NCI-H1930 (cell line): ENCODE measurements at regions not wholly inside any gene's neighbourhood (a gene's known extent, or its start where the extent isn't known, plus 50 kb on each side); places are given as distances from the start of the nearest gene placed in this dataset.

ENCODE experiments used
- DNase-seq, 2 experiments: peaks; one replicate each; lab custom pipeline; 2025; lab: John Stamatoyannopoulos, UW

GRCh38 chr15:26182441-26182840 is 319.3 kb upstream of the ATP10A start:
- DNase-seq = no peak

DNA sequence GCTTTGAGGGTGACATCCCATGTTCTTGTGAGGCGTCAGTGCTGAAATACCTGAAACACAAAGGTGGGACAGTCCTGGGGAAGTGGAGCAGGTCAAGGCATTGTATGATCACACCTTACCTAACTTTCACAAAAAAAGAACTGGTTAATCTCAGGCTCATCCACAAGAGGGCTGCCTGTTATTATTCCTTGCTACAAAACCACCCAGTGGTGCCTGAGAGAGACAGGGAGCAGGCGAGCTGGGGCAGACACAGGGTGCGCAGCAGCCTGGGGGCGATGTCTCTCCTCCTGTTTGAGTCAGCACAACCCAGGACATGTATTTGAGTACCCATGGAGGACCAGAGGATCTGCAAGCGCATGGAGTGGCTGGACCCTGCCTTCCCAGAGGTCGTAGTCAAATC is 316.8 kb upstream of the ATP10A start:
- peak in 1 of 2 experiments; percentile 1 for DNase-seq

DNA sequence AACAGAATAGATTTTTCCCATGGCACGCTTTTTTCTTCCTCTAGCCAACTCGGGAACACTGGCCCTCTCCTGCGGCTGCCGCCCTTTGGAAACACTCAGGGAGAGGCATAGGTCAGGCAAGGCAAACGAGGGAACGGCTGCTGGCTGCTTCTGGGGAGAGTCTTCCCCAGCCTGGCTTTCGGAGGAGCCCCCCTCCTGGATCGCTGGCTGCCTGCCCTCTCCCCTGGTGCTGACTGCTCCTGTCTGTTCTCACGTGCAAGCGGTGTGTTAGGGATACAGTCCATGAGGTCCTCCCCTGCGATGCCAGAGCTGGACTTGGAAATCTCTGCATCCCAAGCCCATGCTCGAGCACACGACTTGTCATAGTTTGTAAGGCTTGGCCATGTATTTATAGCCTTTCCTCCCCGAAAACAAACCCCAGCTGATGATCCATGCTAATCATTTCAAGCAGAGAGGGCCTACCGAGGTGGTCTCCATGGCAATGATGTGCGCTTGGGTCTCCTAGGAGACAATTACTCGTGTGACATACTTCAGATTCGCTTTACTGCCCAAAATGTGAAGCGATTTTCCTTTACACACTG is 315.6 kb upstream of the ATP10A start:
- no peak for DNase-seq

GRCh38 chr15:26177816-26178215 is 314.7 kb upstream of the ATP10A start:
- no peak for DNase-seq

- DNase-seq = no peak
These were observed 313.7 kb upstream of the ATP10A start for GRCh38 chr15:26176831-26177230.

DNA sequence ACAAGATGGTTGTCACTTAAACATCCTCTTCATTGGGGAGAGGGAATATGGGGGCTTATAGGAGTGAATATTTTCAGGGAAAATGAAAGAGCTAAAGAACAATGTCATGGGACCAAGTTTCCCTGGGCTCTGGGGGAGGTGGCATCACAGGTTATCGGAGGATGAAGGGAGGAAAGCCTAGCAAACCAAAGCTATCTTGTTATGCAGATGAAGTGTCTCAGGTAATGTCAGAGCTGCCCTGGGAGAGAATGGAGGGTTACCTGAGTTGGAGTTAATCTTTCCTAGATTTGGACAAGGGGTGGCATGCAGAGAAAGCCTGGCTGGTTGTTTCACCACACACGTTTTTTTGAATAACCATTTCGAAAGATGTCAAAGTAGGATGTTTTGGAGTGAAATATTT is 308.1 kb upstream of the ATP10A start:
- DNase-seq = no peak

- DNase-seq = no peak
These were observed 303.3 kb upstream of the ATP10A start for GRCh38 chr15:26166429-26166828.

GRCh38 chr15:26165546-26165945 is 302.4 kb upstream of the ATP10A start:
- DNase-seq = no peak

DNA sequence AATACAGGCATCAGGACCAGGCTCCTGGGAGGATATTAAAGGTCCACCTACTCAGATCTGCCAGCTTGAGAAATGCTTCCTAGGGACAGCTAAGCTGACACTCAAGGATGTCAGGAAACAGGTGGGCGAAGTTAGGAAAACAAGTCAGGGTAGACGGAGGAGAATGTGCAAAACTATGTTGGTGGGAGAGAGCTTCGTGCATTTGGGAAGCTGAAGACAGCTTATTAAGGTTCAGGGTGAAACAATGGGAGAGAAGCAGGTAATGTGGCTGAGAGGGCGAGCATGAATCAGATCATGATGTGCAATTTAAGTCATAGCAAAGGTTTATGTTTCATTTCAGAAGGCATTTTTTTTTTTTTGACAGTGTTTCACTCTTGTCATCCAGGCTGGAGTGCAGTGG is 297.2 kb upstream of the ATP10A start:
- DNase-seq = no peak

DNA sequence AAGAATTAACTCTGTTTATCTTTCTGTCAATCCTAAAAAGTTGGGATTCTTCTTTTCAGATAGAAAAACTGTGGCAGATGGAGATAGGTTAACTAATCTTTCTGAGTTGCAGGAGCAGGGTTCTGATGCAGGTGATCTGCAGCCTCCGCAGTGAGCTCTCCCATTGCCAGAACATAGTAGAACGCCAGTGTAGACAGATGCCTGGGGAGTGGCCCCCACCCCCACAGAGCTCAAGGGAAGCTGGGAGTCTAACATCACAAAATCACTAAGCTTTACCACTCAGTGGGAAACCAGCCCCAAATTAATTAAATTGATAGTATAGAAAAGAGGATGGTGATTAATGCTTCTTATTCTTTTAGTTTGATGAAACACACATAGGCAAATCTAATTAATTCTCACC is 295.0 kb upstream of the ATP10A start:
- DNase-seq = no peak

DNA sequence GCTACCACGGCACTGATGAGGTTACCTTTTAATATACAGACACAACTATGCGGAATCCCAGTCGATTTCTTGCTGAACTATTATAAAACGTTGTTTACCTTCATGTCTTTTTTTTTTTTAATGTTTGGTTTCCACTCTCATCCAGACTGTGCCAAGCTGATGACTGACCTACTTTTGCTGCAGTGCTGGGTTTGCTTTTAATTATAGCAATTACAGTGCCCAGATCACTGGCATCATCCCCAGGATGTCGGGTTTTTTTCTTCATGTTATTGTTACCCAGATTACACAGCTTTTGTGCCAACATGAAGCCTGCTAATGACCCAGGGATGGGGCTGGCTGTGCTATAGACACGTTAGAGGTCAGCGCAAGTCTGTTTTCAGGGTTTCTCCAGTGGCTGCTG is 294.0 kb upstream of the ATP10A start:
- no peak for DNase-seq

- DNase-seq = no peak
These were observed 292.9 kb upstream of the ATP10A start for GRCh38 chr15:26156051-26156450.

DNA sequence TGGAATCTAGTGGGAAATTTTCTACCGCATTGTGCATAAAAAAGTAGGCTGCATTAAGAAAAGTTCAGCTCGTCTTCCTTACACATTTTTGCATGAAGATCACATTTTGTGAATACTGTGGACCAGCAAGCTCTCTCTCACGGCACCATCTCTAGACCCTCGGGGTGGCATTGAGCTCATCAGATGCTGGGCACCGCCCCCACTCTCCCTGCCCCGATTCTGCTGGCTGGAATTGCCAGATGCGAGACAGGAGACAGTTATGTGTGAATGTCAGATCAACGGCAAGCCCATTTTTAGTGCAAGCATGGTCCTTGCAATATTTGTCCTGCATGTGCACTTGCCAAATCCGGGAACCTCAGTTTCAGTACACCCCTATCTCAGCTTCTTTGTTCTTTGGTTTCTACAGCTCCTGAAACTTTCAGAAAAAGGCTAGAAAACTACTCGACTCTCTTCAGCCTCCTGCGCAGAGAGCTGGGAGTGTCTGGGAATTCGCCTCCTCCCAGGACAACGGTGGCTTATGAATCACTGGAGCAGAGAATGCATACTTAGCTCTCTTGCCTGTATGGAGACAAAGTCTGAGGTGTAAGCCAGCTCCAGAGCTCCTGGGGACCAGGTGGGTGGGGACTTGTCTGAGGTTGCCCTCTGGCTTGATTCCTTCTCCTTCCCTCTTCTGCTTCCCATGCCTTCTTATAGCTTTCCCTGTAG is 285.2 kb upstream of the ATP10A start:
- no peak for DNase-seq

- no peak for DNase-seq
These were observed 283.1 kb upstream of the ATP10A start for GRCh38 chr15:26146202-26146601.

DNA sequence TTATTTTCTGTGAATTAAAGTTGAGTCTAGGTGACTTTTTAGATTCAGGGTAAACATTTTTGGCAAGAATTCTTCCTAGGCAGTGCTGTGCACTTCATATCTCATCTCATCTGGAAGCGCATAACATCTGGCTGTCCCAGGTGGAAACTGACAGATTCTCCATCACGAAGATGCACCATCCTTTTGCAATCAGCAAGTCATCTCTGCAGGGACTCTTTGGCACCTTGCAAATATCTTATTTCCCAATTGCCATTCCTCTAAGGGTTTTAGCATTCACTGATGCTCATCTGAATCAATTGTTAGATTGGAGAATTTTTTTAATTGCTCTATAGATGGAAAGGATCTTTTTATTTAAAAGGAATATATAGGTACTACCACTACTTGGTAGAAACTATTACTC is 282.7 kb upstream of the ATP10A start:
- DNase-seq = no peak

- DNase-seq = no peak
These were observed 281.7 kb upstream of the ATP10A start for GRCh38 chr15:26144836-26145235.

- no peak for DNase-seq
These were observed 280.1 kb upstream of the ATP10A start for GRCh38 chr15:26143221-26143620.

GRCh38 chr15:26134812-26135211 is 271.7 kb upstream of the ATP10A start:
- no peak for DNase-seq

- no peak for DNase-seq
These were observed 271.0 kb upstream of the ATP10A start for GRCh38 chr15:26134152-26134551.

DNA sequence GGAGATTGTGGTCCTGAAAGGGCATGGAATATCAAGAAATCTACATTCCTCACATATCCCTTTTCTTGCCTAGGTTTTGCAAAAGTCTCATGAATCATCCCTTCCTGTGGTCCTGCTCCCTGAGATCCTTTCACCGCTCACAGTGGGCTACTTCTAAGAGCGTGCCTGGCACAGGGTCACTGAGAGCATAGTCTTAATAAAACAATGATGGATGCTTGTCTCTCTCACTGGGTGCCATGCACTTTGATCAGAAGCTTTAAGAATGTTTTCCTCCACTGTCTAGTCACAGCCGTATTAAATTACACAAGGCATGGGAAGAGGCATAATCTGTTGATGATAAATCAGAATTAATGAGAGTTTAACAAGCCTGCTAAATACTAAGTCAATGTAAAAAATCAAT is 269.7 kb upstream of the ATP10A start:
- DNase-seq = no peak

DNA sequence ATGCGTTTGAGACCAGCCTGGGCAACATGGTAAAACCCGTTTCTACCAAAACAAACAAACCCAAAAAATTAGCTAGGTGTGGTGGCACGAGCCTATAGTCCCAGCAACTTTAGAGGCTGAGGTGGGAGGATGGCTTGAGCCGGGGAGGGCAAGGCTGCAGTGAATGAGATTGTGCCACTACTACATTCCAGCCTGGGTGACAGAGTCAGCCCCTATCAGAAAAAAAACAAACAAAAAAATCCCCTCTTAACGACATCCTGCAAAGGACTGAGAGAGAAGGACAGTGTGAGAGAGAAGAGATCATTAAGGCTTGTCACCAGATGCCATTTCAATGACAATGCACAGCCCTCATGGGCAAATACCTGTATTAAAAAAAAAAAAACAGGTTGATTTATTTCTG is 266.7 kb upstream of the ATP10A start:
- DNase-seq = no peak

- DNase-seq = no peak
These were observed 265.5 kb upstream of the ATP10A start for GRCh38 chr15:26128611-26129140.

DNA sequence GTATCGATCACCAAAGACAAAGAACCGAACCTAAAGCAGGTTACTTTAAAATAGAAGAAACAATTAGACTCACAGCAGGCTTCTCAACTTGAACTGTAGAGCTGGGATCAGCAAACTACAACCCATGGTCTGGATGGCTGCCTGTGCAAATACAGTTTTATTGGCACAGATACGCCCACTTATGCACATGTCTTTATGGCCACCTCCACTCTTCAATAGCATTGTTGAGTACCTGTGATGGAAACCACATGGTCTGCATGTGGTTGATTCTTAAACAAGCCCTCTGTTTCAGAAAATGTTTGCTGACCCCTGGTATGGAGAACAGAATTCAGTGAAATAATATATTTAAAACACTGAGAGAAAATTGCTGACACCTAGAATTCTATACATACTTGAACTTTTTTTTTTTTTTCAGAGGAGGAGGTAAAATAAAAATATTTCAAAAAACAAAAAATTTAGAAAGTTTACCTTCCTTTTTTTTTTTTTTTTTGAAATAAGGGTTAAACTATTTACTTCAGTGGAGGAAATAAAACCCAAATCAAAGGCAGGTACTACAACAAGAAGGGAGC is 263.8 kb upstream of the ATP10A start:
- no peak for DNase-seq

DNA sequence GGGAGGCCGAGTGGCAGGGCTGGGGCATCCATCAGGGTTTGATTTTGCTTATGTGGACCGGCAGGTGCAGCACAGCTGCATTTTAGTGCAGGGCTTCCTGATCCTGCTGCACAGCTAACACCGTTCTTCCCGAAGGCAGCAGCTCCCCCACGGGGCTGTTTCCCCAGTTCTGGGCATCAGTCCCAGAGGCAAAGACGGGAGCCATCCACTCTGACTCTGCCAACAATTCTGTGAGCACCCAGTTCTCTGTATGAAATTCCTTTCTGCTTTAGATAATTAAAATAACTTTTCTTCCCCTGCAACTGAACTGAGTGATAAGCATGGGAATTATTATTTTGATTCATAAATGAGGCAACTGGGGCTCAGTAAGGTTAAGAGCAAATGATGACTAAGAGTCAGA is 262.9 kb upstream of the ATP10A start:
- DNase-seq = no peak
